IMR-90 (cell line): ENCODE measurements at regions not wholly inside any gene's neighbourhood (a gene's known extent, or its start where the extent isn't known, plus 50 kb on each side); places are given as distances from the start of the nearest gene placed in this dataset.

ENCODE experiments used
- ATAC-seq: fragments of 200-7000 bp; cut with Tn5 transposase; 2 replicates; pipeline ENCODE4 v1.9.1; 2020; ENCODE audit warnings: low read depth, mild to moderate bottlenecking, moderate library complexity
- BruUV-seq: library from RNA; stranded (reverse); fragments of 400-500 nt; replicated peaks from 2 replicates; lab custom pipeline; 2021; lab: Mats Ljungman, UMichigan
- CTCF ChIA-PET: fragments of 300-600 bp; formaldehyde crosslinking; extraction: SDS; loops from one replicate; lab custom pipeline; 2021; ENCODE audit warnings: antibody characterized with exemption; lab: Yijun Ruan, JAX
- POLR2A ChIA-PET: fragments of 300-600 bp; sonication (Branson Sonifier 250); formaldehyde crosslinking; loops from one replicate; lab custom pipeline; 2022; ENCODE audit warnings: antibody characterized with exemption; ENCODE audit not compliant: unreplicated experiment; lab: Charles Lee
- DNase-seq: peaks from one replicate; pipeline ENCODE4 v3.0.0; 2013
- H2AFZ ChIP-seq: replicated peaks from 2 replicates; pipeline ENCODE3; 2013; ENCODE audit warnings: low read length, mild to moderate bottlenecking; ENCODE audit not compliant: poor library complexity
- H2AK5ac ChIP-seq: 2 replicates; pipeline ENCODE4 v1.6.1; 2013; ENCODE audit warnings: low read depth, low read length, inconsistent platforms
- H2AK9ac ChIP-seq: replicated peaks from 2 replicates; pipeline ENCODE3; 2013; ENCODE audit warnings: mild to moderate bottlenecking, low read depth, low read length, moderate library complexity; ENCODE audit not compliant: poor library complexity
- H2BK120ac ChIP-seq: 2 replicates; pipeline ENCODE4 v1.6.1; 2013; ENCODE audit warnings: low read depth, low read length, inconsistent platforms
- H2BK15ac ChIP-seq: 3 replicates; pipeline ENCODE4 v1.6.1; 2013; ENCODE audit warnings: low read depth, low read length, inconsistent platforms
- H2BK20ac ChIP-seq: 2 replicates; pipeline ENCODE4 v1.6.1; 2013; ENCODE audit warnings: low read depth, mild to moderate bottlenecking, inconsistent platforms, low read length, moderate library complexity
- H2BK5ac ChIP-seq: 2 replicates; pipeline ENCODE4 v1.6.1; 2013; ENCODE audit warnings: mild to moderate bottlenecking, low read depth, low read length, inconsistent platforms; ENCODE audit not compliant: poor library complexity, severe bottlenecking
- H3K14ac ChIP-seq: replicated peaks from 2 replicates; pipeline ENCODE4 v1.6.1; 2013; ENCODE audit warnings: low read depth, low read length, inconsistent platforms
- H3K18ac ChIP-seq: 2 replicates; pipeline ENCODE4 v1.6.1; 2013; ENCODE audit warnings: low read depth, low read length, control low read depth
- H3K23ac ChIP-seq: 2 replicates; pipeline ENCODE4 v1.6.1; 2013; ENCODE audit warnings: low read depth, low read length, inconsistent platforms
- H3K27ac ChIP-seq: 2 replicates; pipeline ENCODE4 v1.5.1; 2013; ENCODE audit warnings: mild to moderate bottlenecking, control low read depth, low read length; ENCODE audit not compliant: insufficient read depth
- H3K27me3 ChIP-seq: 2 replicates; pipeline ENCODE4 v1.6.1; 2013; ENCODE audit warnings: low read length; ENCODE audit not compliant: control insufficient read depth, insufficient read depth
- H3K36me3 ChIP-seq: 2 replicates; pipeline ENCODE4 v1.6.1; 2013; ENCODE audit warnings: low read length, mixed read lengths; ENCODE audit not compliant: control insufficient read depth, insufficient read depth
- H3K4ac ChIP-seq: 2 replicates; pipeline ENCODE4 v1.6.1; 2013; ENCODE audit warnings: low read depth, low read length, inconsistent platforms
- H3K4me1 ChIP-seq: 2 replicates; pipeline ENCODE4 v1.6.1; 2013; ENCODE audit warnings: low read length, mixed read lengths; ENCODE audit not compliant: control insufficient read depth, insufficient read depth
- H3K4me2 ChIP-seq: 2 replicates; pipeline ENCODE4 v1.6.1; 2013; ENCODE audit warnings: low read depth, mild to moderate bottlenecking, control low read depth, low read length, moderate library complexity
- H3K4me3 ChIP-seq: 2 replicates; pipeline ENCODE4 v1.5.1; 2013; ENCODE audit warnings: low read depth, mild to moderate bottlenecking, control low read depth, low read length, moderate library complexity; ENCODE audit not compliant: insufficient read depth
- H3K56ac ChIP-seq: 2 replicates; pipeline ENCODE4 v1.6.1; 2013; ENCODE audit warnings: low read length, inconsistent platforms; ENCODE audit not compliant: insufficient read depth; ENCODE audit errors: extremely low read depth
- H3K79me1 ChIP-seq, 2 experiments: 2 replicates each; pipeline ENCODE4 v1.6.1; 2013; ENCODE audit warnings: low read length in 2 of 2, inconsistent platforms in 1 of 2, low read depth in 1 of 2
- H3K9ac ChIP-seq: 2 replicates; pipeline ENCODE4 v1.6.1; 2013; ENCODE audit warnings: low read depth, low read length, control low read depth
- H3K9me1 ChIP-seq: 2 replicates; pipeline ENCODE4 v1.6.1; 2013; ENCODE audit warnings: low read length, inconsistent platforms; ENCODE audit not compliant: insufficient read depth
- H3K9me3 ChIP-seq: 2 replicates; pipeline ENCODE4 v1.6.1; 2013; ENCODE audit warnings: low read length; ENCODE audit not compliant: control insufficient read depth, insufficient read depth
- H4K20me1 ChIP-seq: 2 replicates; pipeline ENCODE4 v1.6.1; 2013; ENCODE audit warnings: low read length, inconsistent platforms; ENCODE audit not compliant: insufficient read depth
- H4K5ac ChIP-seq: 2 replicates; pipeline ENCODE4 v1.6.1; 2013; ENCODE audit warnings: mild to moderate bottlenecking, low read depth, low read length, control low read depth
- H4K8ac ChIP-seq, 2 experiments: 2 replicates each; pipeline ENCODE4 v1.6.1; 2013; ENCODE audit warnings: low read depth in 2 of 2, low read length in 2 of 2, control low read depth in 1 of 2, inconsistent platforms in 1 of 2
- H4K91ac ChIP-seq: 2 replicates; pipeline ENCODE4 v1.6.1; 2013; ENCODE audit warnings: low read depth, low read length, inconsistent platforms; ENCODE audit not compliant: insufficient read depth
- CEBPB ChIP-seq: IDR thresholded peaks from 2 replicates; pipeline ENCODE4 v1.6.1; 2012; ENCODE audit warnings: low read depth, low read length, improper control_type of control experiment
- CHD1 ChIP-seq: IDR thresholded peaks from 2 replicates; pipeline ENCODE4 v1.6.1; 2012; ENCODE audit warnings: low read depth, low read length, improper control_type of control experiment
- ELK1 ChIP-seq: fragments of 150-350 bp; IDR thresholded peaks from 2 replicates; pipeline ENCODE4 v1.6.1; 2016; ENCODE audit warnings: low read depth, mild to moderate bottlenecking, low read length, moderate library complexity, borderline replicate concordance
- FOS ChIP-seq: fragments of 150-350 bp; IDR thresholded peaks from 2 replicates; pipeline ENCODE4 v1.6.1; 2016; ENCODE audit warnings: low read depth, low read length
- MAFK ChIP-seq: IDR thresholded peaks from 2 replicates; pipeline ENCODE4 v1.6.1; 2012; ENCODE audit warnings: low read depth, low read length, improper control_type of control experiment
- MAZ ChIP-seq: IDR thresholded peaks from 2 replicates; pipeline ENCODE4 v1.6.1; 2012; ENCODE audit warnings: low read depth, mild to moderate bottlenecking, low read length, improper control_type of control experiment, moderate library complexity, borderline replicate concordance
- MXI1 ChIP-seq: IDR thresholded peaks from 2 replicates; pipeline ENCODE4 v1.6.1; 2012; ENCODE audit warnings: low read depth, mild to moderate bottlenecking, low read length, moderate library complexity, borderline replicate concordance
- NFE2L2 ChIP-seq: fragments of 150-350 bp; IDR thresholded peaks from 2 replicates; pipeline ENCODE4 v1.6.1; 2016; ENCODE audit warnings: low read depth, mild to moderate bottlenecking, low read length
- POLR2A ChIP-seq: IDR thresholded peaks from 2 replicates; pipeline ENCODE4 v1.6.1; 2012; ENCODE audit warnings: mild to moderate bottlenecking, low read depth, low read length
- RFX5 ChIP-seq: IDR thresholded peaks from 2 replicates; pipeline ENCODE4 v1.8.0; 2012; ENCODE audit warnings: low read depth, mild to moderate bottlenecking, low read length, moderate library complexity
- SMC3 ChIP-seq: fragments of 150-350 bp; IDR thresholded peaks from 2 replicates; pipeline ENCODE4 v1.6.1; 2016; ENCODE audit warnings: low read depth, mild to moderate bottlenecking, antibody characterized with exemption, low read length, moderate library complexity
- USF2 ChIP-seq: fragments of 150-350 bp; IDR thresholded peaks from 2 replicates; pipeline ENCODE4 v1.6.1; 2017; ENCODE audit warnings: mild to moderate bottlenecking, antibody characterized with exemption, low read length, low read depth
- WGBS, 2 experiments: methylation state at CpG; one replicate each; pipeline versions ENCODE4 v1.1.5 to v1.1.7; 2013; ENCODE audit warnings: missing lambda C conversion rate in 2 of 2; ENCODE audit not compliant: insufficient read length in 1 of 2; ENCODE audit errors: extremely low coverage in 2 of 2; 5-methylcytosine and 5-hydroxymethylcytosine counted together
- dilution Hi-C: fragments of 300-500 bp; cut with HindIII; formaldehyde crosslinking; loops from one replicate; pipeline ENCODE4 v1.14.3; 2018; ENCODE audit warnings: low sequenced_read_pairs; ENCODE audit not compliant: unreplicated experiment
- in situ Hi-C: fragments of 300-500 bp; cut with MboI; formaldehyde crosslinking; loops from 3 replicates; pipeline ENCODE4 v1.14.3; 2019; ENCODE audit warnings: low sequenced_read_pairs, inconsistent platforms, mixed read lengths
- intact Hi-C: fragments of 100-400 bp; cut with micrococcal nuclease; formaldehyde crosslinking; loops from 2 replicates; pipeline ENCODE4 v1.10.0; 2022
- TF ChIP-seq, protein P1 (sequence below): conservative IDR thresholded peaks from 2 replicates; pipeline ENCODE4 v1.5.1; 2012; ENCODE audit warnings: mild to moderate bottlenecking, low read depth, low read length, improper control_type of control experiment

DNA sequence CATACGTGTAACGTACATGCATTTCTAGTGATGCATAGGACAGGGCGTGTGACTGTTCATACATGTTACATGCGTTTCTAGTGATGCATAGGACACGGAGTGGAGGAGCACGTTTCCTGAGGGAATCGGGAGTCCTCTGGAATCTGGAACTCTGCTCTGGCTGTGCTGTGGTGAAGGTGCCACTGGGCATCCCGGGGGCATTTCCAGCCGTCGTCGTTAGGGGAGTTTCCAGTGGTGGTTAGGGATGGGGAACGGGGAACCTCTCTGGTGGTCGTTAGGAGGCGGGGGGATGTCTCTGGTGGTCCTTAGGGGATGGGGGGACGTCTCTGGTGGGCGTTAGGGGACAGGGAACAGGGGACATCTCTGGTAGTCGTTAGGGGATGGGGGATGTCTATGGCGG lies 209.6 kb upstream of the SOX1 start:
- DNase-seq (no peak), ATAC-seq (no peak)
- intact Hi-C loops = no loop called here
- Histone ChIP-seq H3K18ac (no peak overlapping the region), H3K27me3 (no peaks in the 10 kb centered on the region), H4K8ac (no peak overlapping the region), H4K5ac (no peak overlapping the region), H2AK5ac (no peak overlapping the region), H3K9ac (no peak overlapping the region), H3K79me1 (no peaks in the 10 kb centered on the region), H3K23ac (no peak overlapping the region), H3K9me3 (peaks cover 66% of the 10 kb centered on the region), H2AK9ac (no peak overlapping the region), H3K4ac (no peak overlapping the region), H4K20me1 (no peaks in the 10 kb centered on the region), H2AFZ (no peak overlapping the region), H2BK5ac (no peak overlapping the region), H3K4me1 (no peaks in the 10 kb centered on the region), H2BK15ac (no peak overlapping the region), H3K36me3 (no peaks in the 10 kb centered on the region), H2BK120ac (no peak overlapping the region), H3K14ac (no peak overlapping the region), H4K91ac (no peak overlapping the region), H3K4me3 (no peak overlapping the region), H3K56ac (no peak overlapping the region), H3K4me2 (no peak overlapping the region), H2BK20ac (no peak overlapping the region), H3K27ac (no peak overlapping the region), H3K9me1 (no peaks in the 10 kb centered on the region)
- dilution Hi-C loops = no loop called here
- TF ChIP-seq USF2 (no peak), ELK1 (no peak), POLR2A (no peak), MAFK (no peak), MXI1 (no peak), RFX5 (no peak), CEBPB (no peak), CHD1 (no peak), SMC3 (no peak), MAZ (no peak), FOS (no peak), NFE2L2 (no peak)
- TF ChIP-seq, protein P1, sequence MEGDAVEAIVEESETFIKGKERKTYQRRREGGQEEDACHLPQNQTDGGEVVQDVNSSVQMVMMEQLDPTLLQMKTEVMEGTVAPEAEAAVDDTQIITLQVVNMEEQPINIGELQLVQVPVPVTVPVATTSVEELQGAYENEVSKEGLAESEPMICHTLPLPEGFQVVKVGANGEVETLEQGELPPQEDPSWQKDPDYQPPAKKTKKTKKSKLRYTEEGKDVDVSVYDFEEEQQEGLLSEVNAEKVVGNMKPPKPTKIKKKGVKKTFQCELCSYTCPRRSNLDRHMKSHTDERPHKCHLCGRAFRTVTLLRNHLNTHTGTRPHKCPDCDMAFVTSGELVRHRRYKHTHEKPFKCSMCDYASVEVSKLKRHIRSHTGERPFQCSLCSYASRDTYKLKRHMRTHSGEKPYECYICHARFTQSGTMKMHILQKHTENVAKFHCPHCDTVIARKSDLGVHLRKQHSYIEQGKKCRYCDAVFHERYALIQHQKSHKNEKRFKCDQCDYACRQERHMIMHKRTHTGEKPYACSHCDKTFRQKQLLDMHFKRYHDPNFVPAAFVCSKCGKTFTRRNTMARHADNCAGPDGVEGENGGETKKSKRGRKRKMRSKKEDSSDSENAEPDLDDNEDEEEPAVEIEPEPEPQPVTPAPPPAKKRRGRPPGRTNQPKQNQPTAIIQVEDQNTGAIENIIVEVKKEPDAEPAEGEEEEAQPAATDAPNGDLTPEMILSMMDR = no peak
- WGBS, 2 experiments = 65% methylated on average over 5 of the region's 18 CpGs; no CpG with 5 or more reads in 1 of the 2 experiments
- in situ Hi-C loops = no loop called here
- BruUV-seq = no TSS peak
- ChIA-PET POLR2A (no interaction called here), CTCF (no interaction called here)
